WTC11 (cell line): ENCODE measurements at regions not wholly inside any gene's neighbourhood (a gene's known extent, or its start where the extent isn't known, plus 50 kb on each side); places are given as distances from the start of the nearest gene placed in this dataset.

Source experiments
- CREB1 ChIP-seq: sonication (generic); formaldehyde crosslinking; IDR thresholded peaks from 2 replicates; pipeline ENCODE4 v1.8.0; 2023; ENCODE audit warnings: mild to moderate bottlenecking, missing genetic modification reagents
- NR2C2 ChIP-seq: sonication (generic); formaldehyde crosslinking; IDR thresholded peaks from 2 replicates; pipeline ENCODE4 v1.8.0; 2022; ENCODE audit warnings: mild to moderate bottlenecking, missing genetic modification reagents

GRCh38 chr2:217349251-217349650 lies 489.4 kb upstream of the TNP1 start:
- TF ChIP-seq NR2C2: no peak
- no peak for TF ChIP-seq CREB1
